Ectodermal cell (in vitro differentiated cells): ENCODE measurements at regions not wholly inside any gene's neighbourhood (a gene's known extent, or its start where the extent isn't known, plus 50 kb on each side); places are given as distances from the start of the nearest gene placed in this dataset.

Experiments used
- H3K27ac ChIP-seq: 2 replicates; pipeline ENCODE4 v1.7.0; 2013; ENCODE audit warnings: mild to moderate bottlenecking, low read depth, low read length; ENCODE audit not compliant: insufficient read depth, poor library complexity, severe bottlenecking
- H3K27me3 ChIP-seq: 2 replicates; pipeline ENCODE4 v1.7.0; 2013; ENCODE audit warnings: mild to moderate bottlenecking, low read length; ENCODE audit not compliant: insufficient read depth, control insufficient read depth, poor library complexity, severe bottlenecking
- H3K36me3 ChIP-seq: one replicate; pipeline ENCODE4 v1.7.0; 2013; ENCODE audit warnings: low read length; ENCODE audit not compliant: control insufficient read depth, insufficient read depth
- H3K4me1 ChIP-seq: one replicate; pipeline ENCODE4 v1.7.0; 2013; ENCODE audit warnings: low read length; ENCODE audit not compliant: control insufficient read depth, insufficient read depth
- H3K4me3 ChIP-seq: 2 replicates; pipeline ENCODE4 v1.7.0; 2013; ENCODE audit warnings: low read depth, low read length, control low read depth; ENCODE audit not compliant: insufficient read depth
- H3K9me3 ChIP-seq: 2 replicates; pipeline ENCODE4 v1.7.0; 2013; ENCODE audit warnings: mild to moderate bottlenecking, low read length, moderate library complexity; ENCODE audit not compliant: control insufficient read depth
- WGBS, 2 experiments: methylation state at CpG; one replicate each; pipeline ENCODE4 v1.1.7; 2013; ENCODE audit warnings: missing lambda C conversion rate in 2 of 2; 5-methylcytosine and 5-hydroxymethylcytosine counted together

GRCh38 chr16:64468515-64469090, 653.3 kb downstream of the CDH11 start:
- no peaks in the 10 kb centered on the region for H3K36me3 ChIP-seq
- H3K27me3 ChIP-seq = no peaks in the 10 kb centered on the region
- no peak overlapping the region for H3K4me3 ChIP-seq
- no peak overlapping the region for H3K27ac ChIP-seq
- no peaks in the 10 kb centered on the region for H3K9me3 ChIP-seq
- WGBS, 2 experiments = 83 to 100% methylated on average over 1 of the region's 1 CpG
- no peaks in the 10 kb centered on the region for H3K4me1 ChIP-seq

- Histone ChIP-seq H3K4me1 (no peaks in the 10 kb centered on the region), H3K4me3 (no peak overlapping the region), H3K27me3 (no peaks in the 10 kb centered on the region), H3K9me3 (no peaks in the 10 kb centered on the region), H3K27ac (no peak overlapping the region), H3K36me3 (no peaks in the 10 kb centered on the region)
- 91 to 92% methylated on average over 1 of the region's 1 CpG for WGBS, 2 experiments
These were observed 662.0 kb downstream of the CDH11 start for GRCh38 chr16:64459821-64460220.

- no peaks in the 10 kb centered on the region for H3K4me1 ChIP-seq
- no peaks in the 10 kb centered on the region for H3K9me3 ChIP-seq
- H3K27ac ChIP-seq = no peak overlapping the region
- H3K4me3 ChIP-seq = no peak overlapping the region
- H3K36me3 ChIP-seq = no peaks in the 10 kb centered on the region
- 79 to 100% methylated on average over 2 of the region's 2 CpGs for WGBS, 2 experiments
- H3K27me3 ChIP-seq = no peaks in the 10 kb centered on the region
These were observed 662.5 kb downstream of the CDH11 start for GRCh38 chr16:64459402-64459801.

DNA sequence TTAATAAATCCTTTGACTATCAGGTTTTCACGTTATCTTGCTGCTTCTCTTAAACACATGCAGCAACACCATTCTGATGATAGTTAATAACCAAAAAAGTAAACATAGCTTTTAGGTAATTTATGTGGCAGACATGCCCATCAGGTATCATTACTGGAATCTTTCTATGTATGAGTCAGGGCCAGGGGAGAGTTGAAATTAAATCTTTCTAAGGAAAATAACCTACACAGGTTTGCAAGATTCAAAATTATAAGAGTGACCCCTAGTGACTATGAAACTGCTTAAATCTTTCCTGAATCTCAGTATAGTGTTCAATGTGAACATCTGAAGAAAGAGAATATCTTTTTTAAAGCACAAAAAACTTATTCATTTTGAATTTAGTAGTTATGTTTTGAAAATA, 666.6 kb downstream of the CDH11 start:
- Histone ChIP-seq H3K27ac (no peak overlapping the region), H3K9me3 (no peaks in the 10 kb centered on the region), H3K36me3 (no peaks in the 10 kb centered on the region), H3K27me3 (no peaks in the 10 kb centered on the region), H3K4me1 (no peaks in the 10 kb centered on the region), H3K4me3 (no peak overlapping the region)
- WGBS, 2 experiments = 100% methylated on average over 1 of the region's 1 CpG; no CpG with 5 or more reads in 1 of the 2 experiments

GRCh38 chr16:64453646-64454045, 668.2 kb downstream of the CDH11 start:
- WGBS, 2 experiments = 69 to 75% methylated on average over 2 of the region's 2 CpGs
- Histone ChIP-seq H3K4me3 (no peak overlapping the region), H3K4me1 (no peaks in the 10 kb centered on the region), H3K27me3 (no peaks in the 10 kb centered on the region), H3K36me3 (no peaks in the 10 kb centered on the region), H3K27ac (no peak overlapping the region), H3K9me3 (no peaks in the 10 kb centered on the region)

DNA sequence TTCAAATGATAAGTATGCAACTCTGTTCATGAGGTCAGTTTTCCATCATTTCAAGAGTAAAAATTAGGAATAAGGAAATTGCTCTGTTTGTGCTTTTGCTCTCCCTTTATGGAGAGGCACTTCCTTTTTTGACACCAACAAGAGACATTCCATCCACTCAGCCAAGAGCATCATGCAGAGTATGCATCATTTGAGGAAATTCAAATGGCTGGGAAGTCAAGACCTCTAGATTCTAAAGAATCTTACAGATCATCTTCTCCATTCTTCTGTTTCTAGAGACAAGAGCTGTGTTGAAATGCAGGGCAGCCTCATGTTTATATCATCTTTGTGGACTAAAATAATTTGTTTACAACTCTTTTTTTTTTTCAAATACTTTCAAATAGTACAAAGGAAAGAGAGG, 669.4 kb downstream of the CDH11 start:
- H3K27me3 ChIP-seq = no peaks in the 10 kb centered on the region
- no peak overlapping the region for H3K4me3 ChIP-seq
- H3K36me3 ChIP-seq = no peaks in the 10 kb centered on the region
- H3K9me3 ChIP-seq = no peaks in the 10 kb centered on the region
- H3K27ac ChIP-seq = no peak overlapping the region
- H3K4me1 ChIP-seq = no peaks in the 10 kb centered on the region

DNA sequence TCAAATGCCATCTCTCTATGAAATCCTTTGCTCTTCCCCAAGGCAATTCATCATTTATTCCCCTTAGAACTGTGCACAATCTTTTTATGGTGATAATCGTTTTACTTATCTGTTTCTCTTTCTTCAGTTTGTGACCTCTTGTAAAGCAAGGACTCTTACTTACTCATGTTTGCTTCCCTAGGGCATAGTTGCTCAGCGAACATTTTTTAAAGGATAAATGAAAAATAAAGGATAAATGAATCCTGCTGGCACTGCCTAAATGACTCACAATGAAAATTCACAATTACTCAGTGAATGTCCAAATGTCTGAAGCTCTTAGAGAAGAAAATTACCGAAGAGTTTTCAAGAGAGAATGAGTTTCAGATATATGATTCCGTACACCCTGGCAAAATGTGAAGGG, 671.7 kb downstream of the CDH11 start:
- Histone ChIP-seq H3K4me3 (no peak overlapping the region), H3K9me3 (no peaks in the 10 kb centered on the region), H3K36me3 (no peaks in the 10 kb centered on the region), H3K27me3 (no peaks in the 10 kb centered on the region), H3K27ac (no peak overlapping the region), H3K4me1 (peaks cover 6% of the 10 kb centered on the region)
- WGBS, 2 experiments = 95 to 98% methylated on average over 3 to 4 of the region's 4 CpGs

DNA sequence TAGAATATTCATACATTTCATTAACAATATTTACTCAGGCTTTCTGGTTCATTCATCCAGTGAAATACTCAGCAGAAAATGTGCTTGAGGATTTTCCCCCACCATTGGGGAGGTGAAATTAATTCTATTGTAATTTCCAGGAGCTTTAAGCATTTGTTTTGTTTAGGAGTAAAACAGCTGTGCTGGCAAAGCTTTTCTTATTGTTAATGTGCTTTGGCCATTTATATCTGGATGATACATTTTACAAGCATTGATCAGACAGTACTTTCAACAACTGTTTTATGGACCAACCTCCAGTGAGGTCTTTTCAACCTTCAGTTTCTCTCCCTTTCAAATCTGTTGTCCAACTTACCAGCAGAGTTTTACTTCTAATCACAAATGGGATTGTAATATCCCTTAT, 672.4 kb downstream of the CDH11 start:
- no peak overlapping the region for H3K4me3 ChIP-seq
- H3K4me1 ChIP-seq = peaks cover 6% of the 10 kb centered on the region

GRCh38 chr16:64445649-64446048, 676.2 kb downstream of the CDH11 start:
- Histone ChIP-seq H3K27ac (no peak overlapping the region), H3K4me3 (no peak overlapping the region), H3K9me3 (no peaks in the 10 kb centered on the region), H3K36me3 (no peaks in the 10 kb centered on the region), H3K4me1 (peaks cover 6% of the 10 kb centered on the region), H3K27me3 (no peaks in the 10 kb centered on the region)
- WGBS, 2 experiments = 64 to 79% methylated on average over 2 to 3 of the region's 3 CpGs

More for the DNA sequence above, 672.4 kb downstream of the CDH11 start:
- Histone ChIP-seq H3K9me3 (no peaks in the 10 kb centered on the region), H3K36me3 (no peaks in the 10 kb centered on the region), H3K27ac (no peak overlapping the region), H3K27me3 (no peaks in the 10 kb centered on the region)

GRCh38 chr16:64445245-64445644, 676.6 kb downstream of the CDH11 start:
- H3K36me3 ChIP-seq = no peaks in the 10 kb centered on the region
- H3K27me3 ChIP-seq = no peaks in the 10 kb centered on the region
- H3K9me3 ChIP-seq = no peaks in the 10 kb centered on the region
- WGBS, 2 experiments = 59 to 67% methylated on average over 3 to 4 of the region's 4 CpGs
- peaks cover 6% of the 10 kb centered on the region for H3K4me1 ChIP-seq
- H3K4me3 ChIP-seq = no peak overlapping the region
- H3K27ac ChIP-seq = no peak overlapping the region

DNA sequence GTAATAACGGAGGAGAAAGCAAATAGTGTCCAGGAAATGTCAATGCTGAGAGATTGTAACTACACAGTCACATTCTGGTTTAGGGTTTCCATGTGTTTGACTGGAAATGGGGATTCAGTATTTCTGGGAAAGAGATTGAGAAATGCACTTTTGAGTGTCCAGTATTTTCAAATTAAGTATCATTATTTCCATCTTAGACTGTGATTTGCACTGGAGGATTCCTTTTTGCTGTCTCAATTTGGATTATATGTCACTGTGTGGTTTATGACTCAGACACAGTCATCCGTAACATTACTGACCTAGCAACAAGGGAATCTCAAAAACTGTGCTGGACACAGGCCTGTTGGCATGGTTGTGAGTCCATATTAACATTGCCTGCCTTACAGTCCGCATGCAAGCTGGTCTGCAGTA, 681.4 kb downstream of the CDH11 start:
- no peaks in the 10 kb centered on the region for H3K36me3 ChIP-seq
- H3K27me3 ChIP-seq = no peaks in the 10 kb centered on the region
- H3K9me3 ChIP-seq = no peaks in the 10 kb centered on the region
- no peak overlapping the region for H3K27ac ChIP-seq
- 91 to 98% methylated on average over 3 of the region's 3 CpGs for WGBS, 2 experiments
- H3K4me3 ChIP-seq = no peak overlapping the region
- H3K4me1 ChIP-seq = peaks cover under 1% of the 10 kb centered on the region
